Inferior parietal cortex (tissue), 1 donor: ENCODE measurements at regions not wholly inside any gene's neighbourhood (a gene's known extent, or its start where the extent isn't known, plus 50 kb on each side); places are given as distances from the start of the nearest gene placed in this dataset.
A peak's percentile ranks its signal among the peaks of the same experiment; 100 is the strongest.

Source experiments
- DNase-seq: peaks from one replicate; pipeline ENCODE4 v3.0.0-alpha.2; 2016; ENCODE audit errors: extremely low spot score

GRCh38 chr4:129346734-129347133 is 250.8 kb downstream of the C4orf33 start:
- no peak for DNase-seq

DNA sequence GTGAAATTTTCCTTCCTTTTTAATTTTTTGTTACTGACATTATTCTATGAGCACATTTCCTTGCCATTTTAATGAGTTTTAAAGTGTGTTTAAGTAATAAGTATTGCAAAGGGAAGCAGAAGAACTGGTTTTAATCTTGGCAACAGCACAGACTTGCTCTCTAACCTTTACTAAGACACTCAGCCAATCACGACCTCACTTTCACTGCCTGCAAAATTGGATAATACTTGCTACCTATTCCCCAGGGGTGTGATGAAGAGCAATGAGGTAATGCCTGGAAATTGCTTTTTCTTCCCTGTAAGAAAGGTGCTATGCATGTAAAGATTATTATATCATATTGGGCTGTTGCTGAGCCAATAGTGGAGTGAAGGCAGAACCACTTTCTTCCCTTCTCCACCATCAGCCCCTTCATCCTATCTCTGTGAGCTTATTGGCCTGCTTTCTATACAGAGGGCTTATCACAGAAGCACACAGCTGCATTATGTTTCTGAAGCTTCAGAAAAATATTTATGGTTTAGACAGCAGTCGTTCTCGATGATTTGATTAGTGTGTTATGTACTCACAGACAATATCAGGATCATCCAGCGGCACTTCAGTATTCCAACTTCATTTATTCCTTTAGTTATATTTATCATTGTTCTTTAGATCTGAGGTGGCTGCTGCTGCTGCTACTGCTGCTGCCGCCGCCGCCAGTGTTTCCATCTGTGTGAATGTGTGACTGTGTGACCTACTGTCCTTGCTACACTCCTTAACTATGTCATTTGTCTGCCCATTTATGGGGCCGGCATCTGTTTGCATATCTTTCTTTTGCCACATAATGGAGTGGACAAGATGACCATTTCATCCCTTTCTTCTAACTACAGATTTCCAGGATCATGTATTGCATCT is 255.1 kb downstream of the C4orf33 start:
- no peak for DNase-seq

DNA sequence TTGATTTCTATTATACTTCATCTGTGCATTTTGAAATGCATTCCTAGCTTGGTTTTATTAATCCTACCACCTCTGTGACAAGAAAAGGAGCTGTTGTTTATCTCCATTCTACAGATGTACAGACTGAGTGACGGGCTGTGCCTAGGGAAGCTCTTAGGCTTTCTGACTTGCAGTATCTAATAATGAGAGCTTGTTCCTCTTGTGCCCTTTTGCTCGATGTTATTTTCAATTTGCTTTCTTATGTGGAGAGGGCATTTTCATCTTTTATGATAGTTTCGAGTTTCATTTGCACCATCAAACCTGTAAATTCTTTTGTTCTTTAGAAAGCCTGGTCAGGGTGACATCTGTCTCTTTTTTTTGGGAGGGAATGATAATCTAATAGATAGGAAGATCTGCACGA is 256.5 kb downstream of the C4orf33 start:
- DNase-seq = no peak

GRCh38 chr4:129353490-129353889 is 257.5 kb downstream of the C4orf33 start:
- DNase-seq = no peak

DNA sequence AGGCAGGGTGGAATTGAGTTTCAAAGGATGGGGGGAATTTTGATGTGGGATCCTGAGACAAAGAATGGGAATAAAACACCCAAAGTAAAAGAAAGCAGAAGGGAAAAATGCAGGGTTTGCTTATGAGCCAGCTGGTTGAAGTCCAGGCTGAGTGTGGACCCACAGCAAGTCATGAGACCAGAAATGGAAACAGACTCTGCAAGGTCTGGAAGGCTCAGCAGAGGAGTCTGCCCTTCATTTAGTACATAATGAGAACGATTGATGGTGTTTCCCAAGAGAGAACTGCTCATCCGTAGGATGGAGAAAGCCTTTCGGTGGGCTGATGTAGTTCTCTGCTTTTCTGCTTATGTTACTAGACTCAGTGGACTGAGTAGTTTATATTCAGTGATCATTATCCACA is 259.1 kb downstream of the C4orf33 start:
- DNase-seq = no peak

GRCh38 chr4:129355516-129355915 is 259.6 kb downstream of the C4orf33 start:
- no peak for DNase-seq

- DNase-seq = no peak
Observed at GRCh38 chr4:129358571-129358970, 262.6 kb downstream of the C4orf33 start.

GRCh38 chr4:129359461-129359860 is 263.5 kb downstream of the C4orf33 start:
- DNase-seq = no peak

DNA sequence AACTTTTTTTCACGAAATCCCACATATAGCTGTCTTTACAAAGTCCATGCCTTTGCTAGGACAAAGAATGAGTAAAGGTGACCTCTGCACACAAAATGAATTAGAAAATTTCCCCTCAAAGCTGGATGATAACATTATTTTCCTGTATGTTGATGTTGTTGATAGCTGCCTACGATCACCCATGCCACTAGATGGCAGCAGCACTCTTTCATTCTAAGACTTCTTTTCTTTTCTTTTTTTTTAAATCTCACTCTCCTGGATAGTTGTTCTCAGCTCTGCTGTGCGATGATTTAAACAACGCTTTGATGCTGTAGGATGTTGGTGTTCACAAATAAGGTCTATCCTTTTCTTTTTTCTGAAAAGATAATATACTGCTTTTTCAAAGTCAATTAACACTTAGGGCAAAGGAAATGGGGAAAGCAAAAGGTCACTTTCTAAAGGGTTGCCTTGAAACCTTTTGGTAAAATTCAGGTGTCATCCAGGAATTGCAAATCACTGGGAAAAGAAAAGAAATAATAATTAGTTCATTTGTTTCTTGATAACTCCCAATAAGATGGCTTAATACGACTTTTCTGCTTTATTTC is 266.8 kb downstream of the C4orf33 start:
- DNase-seq = peak; percentile 91

DNA sequence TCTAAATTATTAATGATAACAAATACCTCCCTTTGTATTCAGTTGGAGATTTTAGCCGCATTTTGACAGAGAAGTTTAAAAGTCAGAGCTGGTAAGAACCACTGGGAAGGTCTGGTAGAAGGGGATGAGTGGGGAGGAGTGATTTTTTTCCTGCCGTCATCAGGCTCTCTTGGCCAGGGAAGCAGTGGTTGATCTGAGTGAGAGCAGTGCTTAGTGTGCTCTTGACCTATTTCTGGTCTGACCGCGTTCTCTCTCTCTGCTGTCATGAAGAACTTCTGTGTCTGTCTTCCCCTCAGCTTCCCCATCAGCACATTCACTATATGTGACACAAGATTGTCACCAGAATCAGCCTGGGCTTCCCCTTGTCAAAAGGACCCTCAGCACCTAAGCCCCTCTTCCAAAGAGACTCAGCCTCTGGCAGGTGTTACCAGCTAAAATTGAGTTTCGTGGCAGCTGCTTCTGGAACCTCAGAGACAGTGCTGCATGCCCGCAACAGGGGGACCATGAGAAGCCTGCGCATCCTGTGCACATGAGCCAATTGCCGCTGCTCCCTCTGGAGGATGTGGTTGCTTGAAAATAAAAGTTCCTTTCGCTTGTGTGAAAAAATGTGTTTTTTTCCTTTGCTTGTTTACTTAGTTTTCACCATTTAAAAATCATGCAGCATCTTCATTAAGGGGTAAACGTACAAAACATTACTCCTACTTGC is 268.9 kb downstream of the C4orf33 start:
- DNase-seq = no peak

GRCh38 chr4:129369361-129370010 is 273.5 kb downstream of the C4orf33 start:
- DNase-seq = no peak

GRCh38 chr4:129371065-129371464 is 275.1 kb downstream of the C4orf33 start:
- no peak for DNase-seq

DNA sequence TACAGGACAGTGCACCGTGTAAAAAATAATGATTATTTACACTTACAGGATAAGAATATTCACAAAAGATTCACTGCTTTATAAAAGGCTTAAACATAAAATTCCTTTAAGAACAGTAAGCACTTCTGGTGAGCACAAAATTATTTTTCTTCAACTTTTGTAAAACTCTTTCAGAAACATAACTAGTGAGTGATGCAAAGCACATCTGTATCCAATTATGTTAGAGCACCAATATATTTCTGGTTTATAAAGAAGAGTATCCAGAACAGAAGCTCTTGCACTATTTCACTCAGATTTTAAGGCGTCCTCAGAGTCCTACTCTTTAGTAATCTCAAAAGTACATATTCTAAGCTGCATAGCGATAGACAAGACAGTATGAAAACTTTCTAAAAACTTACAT is 276.0 kb downstream of the C4orf33 start:
- no peak for DNase-seq

- DNase-seq = no peak
Observed at GRCh38 chr4:129377131-129377845, 281.3 kb downstream of the C4orf33 start.

DNA sequence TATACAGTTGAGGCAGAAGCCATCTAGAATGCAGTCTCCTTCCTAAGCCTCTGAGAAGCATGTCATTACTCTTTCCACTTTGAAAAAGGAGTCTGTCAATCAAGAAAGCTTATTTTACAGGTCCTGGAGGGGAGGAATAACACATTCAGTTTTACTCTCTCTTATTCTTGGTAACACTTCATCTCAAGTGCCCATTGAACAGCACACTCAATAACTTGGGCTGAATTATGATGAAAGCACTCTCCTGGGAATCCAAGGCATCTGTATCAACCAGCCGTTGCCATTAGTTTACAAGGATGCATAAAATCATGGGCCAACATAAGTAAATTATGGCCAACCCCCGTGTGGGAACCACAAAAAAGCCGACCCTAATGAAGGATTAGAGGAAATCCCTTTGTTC is 282.4 kb downstream of the C4orf33 start:
- no peak for DNase-seq

DNA sequence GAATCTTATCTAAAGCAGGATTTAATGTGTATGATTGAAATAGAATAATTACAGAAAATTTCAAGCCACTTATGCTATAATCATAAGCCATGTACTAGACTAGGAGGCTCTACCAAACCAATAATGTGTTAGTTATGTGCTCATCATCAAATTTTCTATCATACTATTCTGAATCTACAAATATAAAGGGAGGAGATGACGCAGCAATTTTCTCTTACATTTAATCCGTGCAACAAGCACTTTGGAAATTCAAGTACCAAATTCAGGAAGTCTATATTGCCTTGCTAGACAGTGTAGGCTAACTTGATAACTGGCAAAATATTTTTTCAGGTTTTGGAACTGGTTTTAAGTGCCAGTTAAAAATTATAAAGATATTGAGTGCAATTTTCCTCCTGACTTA is 283.5 kb downstream of the C4orf33 start:
- no peak for DNase-seq

DNA sequence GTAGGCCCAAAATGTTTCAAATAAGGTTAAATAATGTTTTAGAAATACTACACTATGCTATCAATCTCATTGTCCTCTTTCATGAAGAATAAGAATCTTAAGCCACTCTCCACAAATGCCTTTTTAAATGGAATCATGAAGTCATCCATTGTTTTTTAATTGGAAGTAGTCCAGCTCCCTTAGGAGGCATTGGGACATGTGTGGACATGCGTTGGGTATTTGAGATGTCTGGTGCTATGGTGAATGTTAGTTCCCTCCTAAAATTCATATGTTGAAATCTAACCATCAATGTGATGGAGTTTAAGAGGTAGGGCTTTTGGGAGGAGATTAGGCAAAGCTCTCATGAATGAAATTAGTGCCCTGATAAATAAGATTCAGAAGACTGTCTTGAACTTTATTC is 289.0 kb downstream of the C4orf33 start:
- DNase-seq = no peak

- no peak for DNase-seq
Observed at GRCh38 chr4:129387666-129388065, 291.7 kb downstream of the C4orf33 start.

DNA sequence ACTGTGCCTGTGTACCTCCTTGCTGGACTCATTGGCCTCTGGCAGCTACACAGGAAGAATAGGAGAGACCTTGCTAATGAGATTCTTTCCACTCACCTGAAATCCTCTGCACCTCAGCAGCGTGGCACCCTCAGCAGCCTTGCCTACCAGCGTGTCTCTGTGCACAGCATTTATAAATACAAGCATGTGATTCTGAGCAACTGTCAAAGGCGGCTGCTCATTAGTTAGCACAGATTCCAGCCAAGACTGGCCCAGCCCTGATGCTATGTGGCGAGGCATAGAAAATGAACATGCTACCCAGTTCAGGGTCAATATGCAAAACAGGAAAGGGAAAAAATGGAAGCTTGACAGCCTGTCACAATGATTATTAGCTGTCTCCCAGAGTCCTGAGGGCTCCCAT is 298.0 kb downstream of the C4orf33 start:
- no peak for DNase-seq

DNA sequence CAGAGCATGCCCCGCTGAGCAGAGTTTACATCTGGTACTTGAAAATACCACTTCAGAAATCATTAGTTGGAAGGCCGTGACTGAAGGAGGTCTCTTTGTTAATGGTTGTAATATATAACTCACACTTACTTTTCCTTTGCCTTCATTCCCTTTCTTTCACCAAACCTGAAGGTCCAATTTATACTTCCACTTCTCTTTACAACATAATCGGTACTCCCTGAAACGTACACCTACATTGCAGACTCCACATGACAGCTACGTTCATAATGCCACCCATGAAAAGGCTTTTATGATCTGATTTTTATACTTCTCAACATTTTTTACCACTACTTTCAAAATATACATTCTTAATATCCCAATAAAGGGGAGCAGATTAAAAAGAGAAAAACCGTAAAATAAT is 298.7 kb downstream of the C4orf33 start:
- DNase-seq = no peak

GRCh38 chr4:129403848-129404247 is 307.9 kb downstream of the C4orf33 start:
- no peak for DNase-seq

DNA sequence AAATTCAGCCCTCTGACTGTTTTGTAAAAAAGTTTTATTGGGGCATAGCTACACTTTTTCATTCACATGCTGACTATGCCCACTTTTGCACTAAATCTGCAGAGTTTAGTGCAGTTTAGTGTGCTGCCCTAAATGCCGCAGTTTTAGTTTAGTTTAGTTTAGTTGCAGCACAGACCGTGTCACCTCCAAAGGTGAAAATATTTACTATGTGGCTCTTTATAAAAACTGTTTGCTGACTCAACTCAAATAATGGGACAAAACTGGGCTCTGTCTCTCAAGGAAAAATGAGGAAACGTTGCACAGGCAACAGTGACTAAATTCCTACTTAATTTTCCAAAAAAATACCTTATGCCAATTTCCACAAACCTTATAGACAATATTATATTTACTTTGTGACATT is 314.2 kb downstream of the C4orf33 start:
- no peak for DNase-seq
